Natural killer cell (primary cell): ENCODE measurements at regions not wholly inside any gene's neighbourhood (a gene's known extent, or its start where the extent isn't known, plus 50 kb on each side); places are given as distances from the start of the nearest gene placed in this dataset.

Source experiments
- ATAC-seq, 3 donors: fragments of 150-1000 bp in 2 of 3; fragments of 200-7000 bp in 1 of 3; cut with Tn5 transposase; 1 replicate in 1 of 3; 2 replicates in 2 of 3; pipeline ENCODE4 v1.10.0; 2021; ENCODE audit warnings: mild to moderate bottlenecking in 2 of 3, moderate library complexity in 2 of 3
- DNase-seq, 2 donors: peaks; one replicate each; pipeline versions ENCODE4 v3.0.0 to v3.0.0-alpha.2; 2013 to 2021; ENCODE audit warnings: mixed read lengths in 1 of 2
- H3K27ac ChIP-seq: one replicate; pipeline ENCODE4 v1.5.1; 2013; ENCODE audit warnings: mild to moderate bottlenecking, low read length
- H3K27me3 ChIP-seq: one replicate; pipeline ENCODE4 v1.6.1; 2013; ENCODE audit warnings: low read length; ENCODE audit not compliant: control insufficient read depth, insufficient read depth
- H3K36me3 ChIP-seq: one replicate; pipeline ENCODE4 v1.6.1; 2013; ENCODE audit warnings: low read length; ENCODE audit not compliant: control insufficient read depth, insufficient read depth
- H3K4me1 ChIP-seq: one replicate; pipeline ENCODE4 v1.6.1; 2013; ENCODE audit warnings: low read length; ENCODE audit not compliant: control insufficient read depth, insufficient read depth
- H3K4me3 ChIP-seq: one replicate; pipeline ENCODE4 v1.5.1; 2013; ENCODE audit warnings: low read length
- H3K9me3 ChIP-seq: one replicate; pipeline ENCODE4 v1.6.1; 2013; ENCODE audit warnings: low read length; ENCODE audit not compliant: control insufficient read depth, insufficient read depth
- H3K27ac Mint-ChIP-seq, 2 donors: one replicate each; pipeline ENCODE4 v1.8.0; 2022; ENCODE audit warnings: mild to moderate bottlenecking in 2 of 2, mixed read lengths in 2 of 2, moderate library complexity in 1 of 2
- H3K27me3 Mint-ChIP-seq, 2 donors: one replicate each; pipeline ENCODE4 v1.8.0; 2022; ENCODE audit warnings: low read depth in 2 of 2, mixed read lengths in 2 of 2
- H3K36me3 Mint-ChIP-seq: one replicate; pipeline ENCODE4 v1.8.0; 2022; ENCODE audit warnings: mixed read lengths
- H3K4me1 Mint-ChIP-seq, 2 donors: one replicate each; pipeline ENCODE4 v1.8.0; 2022; ENCODE audit warnings: mixed read lengths in 2 of 2
- H3K4me3 Mint-ChIP-seq: one replicate; pipeline ENCODE4 v1.8.0; 2022; ENCODE audit warnings: mild to moderate bottlenecking, moderate library complexity, mixed read lengths
- H3K9me3 Mint-ChIP-seq, 2 donors: one replicate each; pipeline ENCODE4 v1.8.0; 2022; ENCODE audit warnings: mixed read lengths in 2 of 2
- CTCF ChIP-seq: fragments of 200-600 bp; IDR thresholded peaks from one replicate; pipeline ENCODE4 v1.8.0; 2022; ENCODE audit warnings: antibody characterized with exemption
- WGBS: methylation state at CpG from one replicate; pipeline ENCODE4 v1.1.7; 2013; ENCODE audit warnings: missing lambda C conversion rate; ENCODE audit not compliant: insufficient coverage; 5-methylcytosine and 5-hydroxymethylcytosine counted together
- intact Hi-C: fragments of 100-400 bp; cut with micrococcal nuclease; formaldehyde crosslinking; loops from one replicate; pipeline ENCODE4 v1.14.2; 2022

GRCh38 chr11:32233276-32233675 lies 142.4 kb downstream of the RCN1 start:
- H3K27ac ChIP-seq, result no peak overlapping the region
- DNase-seq (no peak), ATAC-seq (no peak)
- H3K9me3 ChIP-seq, result no peaks in the 10 kb centered on the region
- Mint-ChIP-seq H3K27me3 (peaks cover 19 to 26% of the 10 kb centered on the region in 2 donors), H3K9me3 (no peaks in the 10 kb centered on the region), H3K36me3 (no peaks in the 10 kb centered on the region), H3K4me1 (no peaks in the 10 kb centered on the region), H3K4me3 (no peak overlapping the region), H3K27ac (no peak overlapping the region)
- intact Hi-C loops, result no loop called here
- H3K36me3 ChIP-seq, result no peaks in the 10 kb centered on the region
- no peaks in the 10 kb centered on the region for H3K27me3 ChIP-seq
- no peak overlapping the region for H3K4me3 ChIP-seq
- whole genome bisulfite sequencing, result 92% methylated on average over 4 of the region's 4 CpGs
- H3K4me1 ChIP-seq, result no peaks in the 10 kb centered on the region
- no peak for TF ChIP-seq CTCF

GRCh38 chr11:32233928-32234327 lies 143.1 kb downstream of the RCN1 start:
- DNase-seq, result no peak
- 0% methylated on average over 2 of the region's 2 CpGs for WGBS
- no peak for TF ChIP-seq CTCF
- no peaks in the 10 kb centered on the region for H3K9me3 Mint-ChIP-seq
- H3K4me1 ChIP-seq, result no peaks in the 10 kb centered on the region
- no peaks in the 10 kb centered on the region for H3K4me1 Mint-ChIP-seq
- no peak overlapping the region for H3K4me3 Mint-ChIP-seq
- intact Hi-C loops, result no loop called here
- ATAC-seq, result no peak
- H3K4me3 ChIP-seq, result no peak overlapping the region
- no peaks in the 10 kb centered on the region for H3K27me3 ChIP-seq
- H3K27ac Mint-ChIP-seq, result no peak overlapping the region
- no peaks in the 10 kb centered on the region for H3K36me3 ChIP-seq
- peaks cover 21 to 26% of the 10 kb centered on the region in 2 donors for H3K27me3 Mint-ChIP-seq
- H3K36me3 Mint-ChIP-seq, result no peaks in the 10 kb centered on the region
- H3K9me3 ChIP-seq, result no peaks in the 10 kb centered on the region
- no peak overlapping the region for H3K27ac ChIP-seq

- H3K36me3 ChIP-seq, result no peaks in the 10 kb centered on the region
- ATAC-seq, result no peak
- Mint-ChIP-seq H3K27me3 (peaks cover 2 to 5% of the 10 kb centered on the region in 2 donors), H3K9me3 (no peaks in the 10 kb centered on the region), H3K4me3 (no peak overlapping the region), H3K36me3 (no peaks in the 10 kb centered on the region), H3K27ac (no peak overlapping the region), H3K4me1 (no peaks in the 10 kb centered on the region)
- H3K9me3 ChIP-seq, result no peaks in the 10 kb centered on the region
- H3K4me1 ChIP-seq, result no peaks in the 10 kb centered on the region
- no peak for TF ChIP-seq CTCF
- intact Hi-C loops, result no loop called here
- no peak overlapping the region for H3K27ac ChIP-seq
- H3K27me3 ChIP-seq, result no peaks in the 10 kb centered on the region
- no peak overlapping the region for H3K4me3 ChIP-seq
- no peak for DNase-seq
Measured at GRCh38 chr11:32244453-32244852, 153.6 kb downstream of the RCN1 start.

GRCh38 chr11:32253706-32254105 lies 162.8 kb downstream of the RCN1 start:
- 100% methylated on average over 1 of the region's 3 CpGs for WGBS
- H3K36me3 ChIP-seq, result no peaks in the 10 kb centered on the region
- no peak for TF ChIP-seq CTCF

More at GRCh38 chr11:32253706-32254105, 162.8 kb downstream of the RCN1 start:
- H3K27ac Mint-ChIP-seq, result no peak overlapping the region
- H3K9me3 Mint-ChIP-seq, result no peaks in the 10 kb centered on the region
- peaks cover 5 to 8% of the 10 kb centered on the region in 2 donors for H3K27me3 Mint-ChIP-seq
- H3K27ac ChIP-seq, result no peak overlapping the region
- no peaks in the 10 kb centered on the region for H3K36me3 Mint-ChIP-seq
- no peak for ATAC-seq
- H3K4me3 ChIP-seq, result no peak overlapping the region
- H3K4me1 Mint-ChIP-seq, result no peaks in the 10 kb centered on the region
- H3K4me3 Mint-ChIP-seq, result no peak overlapping the region
- intact Hi-C loops, result no loop called here
- no peaks in the 10 kb centered on the region for H3K9me3 ChIP-seq
- no peaks in the 10 kb centered on the region for H3K4me1 ChIP-seq
- H3K27me3 ChIP-seq, result no peaks in the 10 kb centered on the region
- DNase-seq, result no peak
